Bone marrow (tissue), 2 donors: ENCODE measurements at regions not wholly inside any gene's neighbourhood (a gene's known extent, or its start where the extent isn't known, plus 50 kb on each side); places are given as distances from the start of the nearest gene placed in this dataset.
"Not testable (repeated sequence)": the region's sequence is repeated elsewhere in the genome, so short reads cannot be mapped to it uniquely, and the experiment has no call there.

Experiments
- DNase-seq, 2 donors: peaks; one replicate each; lab custom pipeline; 2025; lab: John Stamatoyannopoulos, UW

GRCh38 chr11:91326280-91326679, 898.3 kb upstream of the FAT3 start:
- DNase-seq: no peak

- no peak for DNase-seq
Measured at GRCh38 chr11:91314521-91314920, 910.1 kb upstream of the FAT3 start.

GRCh38 chr11:91312541-91312940, 912.1 kb upstream of the FAT3 start:
- DNase-seq: no peak

- DNase-seq: no peak
Measured at GRCh38 chr11:91310085-91310484, 914.5 kb upstream of the FAT3 start.

- DNase-seq: no peak
Measured at GRCh38 chr11:91308069-91308468, 916.5 kb upstream of the FAT3 start.

GRCh38 chr11:91305402-91305801, 919.2 kb upstream of the FAT3 start:
- DNase-seq: no peak

- no peak for DNase-seq
Measured at GRCh38 chr11:91303749-91304148, 920.9 kb upstream of the FAT3 start.

GRCh38 chr11:91299980-91300379, 924.6 kb upstream of the FAT3 start:
- no peak for DNase-seq

- no peak for DNase-seq
Measured at GRCh38 chr11:91296629-91297028, 928.0 kb upstream of the FAT3 start.

GRCh38 chr11:91295591-91295990, 929.0 kb upstream of the FAT3 start:
- no peak for DNase-seq

- no peak for DNase-seq
Measured at GRCh38 chr11:91293119-91293518, 931.5 kb upstream of the FAT3 start.

GRCh38 chr11:91272089-91272488, 952.5 kb upstream of the FAT3 start:
- no peak for DNase-seq

- DNase-seq: not testable (repeated sequence)
Measured at GRCh38 chr11:91268512-91269295, 955.9 kb upstream of the FAT3 start.

GRCh38 chr11:91265946-91266345, 958.7 kb upstream of the FAT3 start:
- DNase-seq: no peak

GRCh38 chr11:91264481-91264880, 960.1 kb upstream of the FAT3 start:
- no peak for DNase-seq

GRCh38 chr11:91263496-91264365, 960.9 kb upstream of the FAT3 start:
- DNase-seq: no peak

GRCh38 chr11:91261513-91261912, 963.1 kb upstream of the FAT3 start:
- no peak for DNase-seq

GRCh38 chr11:91258876-91259275, 965.7 kb upstream of the FAT3 start:
- no peak for DNase-seq

- DNase-seq: no peak
Measured at GRCh38 chr11:91257667-91258066, 967.0 kb upstream of the FAT3 start.

GRCh38 chr11:91248199-91248807, 976.3 kb upstream of the FAT3 start:
- DNase-seq: no peak

- DNase-seq: no peak
Measured at GRCh38 chr11:91247009-91247735, 977.4 kb upstream of the FAT3 start.

- DNase-seq: no peak
Measured at GRCh38 chr11:91244912-91245311, 979.7 kb upstream of the FAT3 start.
